HEK293 (cell line): ENCODE measurements at regions not wholly inside any gene's neighbourhood (a gene's known extent, or its start where the extent isn't known, plus 50 kb on each side); places are given as distances from the start of the nearest gene placed in this dataset.

Source experiments
- BCL11B ChIP-seq: fragments of 450-650 bp; formaldehyde crosslinking; IDR thresholded peaks from 2 replicates; pipeline ENCODE4 v1.5.1; 2016; ENCODE audit warnings: low read depth, missing biosample characterization, missing genetic modification characterization
- CTCF ChIP-seq: fragments of 450-650 bp; formaldehyde crosslinking; IDR thresholded peaks from 2 replicates; pipeline ENCODE4 v1.5.1; 2016; ENCODE audit warnings: missing biosample characterization, missing genetic modification characterization
- MYNN ChIP-seq: fragments of 450-650 bp; formaldehyde crosslinking; IDR thresholded peaks from 2 replicates; pipeline ENCODE4 v1.5.1; 2016; ENCODE audit warnings: missing biosample characterization, missing genetic modification characterization, borderline replicate concordance
- PRDM10 ChIP-seq: fragments of 450-650 bp; formaldehyde crosslinking; IDR thresholded peaks from 2 replicates; pipeline ENCODE4 v1.5.1; 2016; ENCODE audit warnings: missing biosample characterization, missing genetic modification characterization
- REST ChIP-seq: fragments of 450-650 bp; formaldehyde crosslinking; IDR thresholded peaks from 2 replicates; pipeline ENCODE4 v1.5.1; 2016; ENCODE audit warnings: missing biosample characterization, missing genetic modification characterization
- SP2 ChIP-seq: fragments of 450-650 bp; formaldehyde crosslinking; IDR thresholded peaks from 2 replicates; pipeline ENCODE4 v1.5.1; 2016; ENCODE audit warnings: missing biosample characterization, missing genetic modification characterization
- ZNF324 ChIP-seq: fragments of 450-650 bp; formaldehyde crosslinking; IDR thresholded peaks from 2 replicates; pipeline ENCODE4 v1.5.1; 2016; ENCODE audit warnings: missing biosample characterization, missing genetic modification characterization
- ZNF449 ChIP-seq: fragments of 450-650 bp; formaldehyde crosslinking; IDR thresholded peaks from 2 replicates; pipeline ENCODE4 v1.5.1; 2017; ENCODE audit warnings: missing biosample characterization, mild to moderate bottlenecking, missing genetic modification characterization, moderate library complexity

- TF ChIP-seq ZNF324 (tag by site-specific recombination) (no peak), MYNN (tag by site-specific recombination) (no peak), BCL11B (tag by site-specific recombination) (no peak), CTCF (no peak), SP2 (tag by site-specific recombination) (no peak), REST (no peak), PRDM10 (tag by site-specific recombination) (no peak), ZNF449 (tag by site-specific recombination) (no peak)
These were observed 354.6 kb downstream of the LRRC70 start for GRCh38 chr5:62933261-62933660.
